ENCODE measurements at regions not wholly inside any gene's neighbourhood (a gene's known extent, or its start where the extent isn't known, plus 50 kb on each side); places are given as distances from the start of the nearest gene placed in this dataset.

DNA sequence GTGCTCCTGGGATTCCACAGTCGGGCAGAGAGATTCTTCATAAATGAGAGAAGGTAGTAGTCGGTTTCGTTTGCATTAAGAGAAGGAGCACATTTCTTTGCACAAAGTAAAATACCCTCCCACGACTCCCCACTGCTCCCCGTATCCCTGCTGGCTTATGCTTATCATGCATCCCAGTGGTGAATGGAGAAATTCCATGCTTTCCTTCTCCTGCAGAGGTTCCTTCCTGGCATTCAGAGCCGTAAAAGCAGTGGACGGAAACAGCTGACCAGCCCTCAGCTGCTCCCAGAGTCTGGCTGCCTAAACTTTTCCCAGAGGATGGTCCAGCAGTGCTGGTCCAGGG lies 93.1 kb downstream of the C9orf152 start:
- TF ChIP-seq, protein P1, sequence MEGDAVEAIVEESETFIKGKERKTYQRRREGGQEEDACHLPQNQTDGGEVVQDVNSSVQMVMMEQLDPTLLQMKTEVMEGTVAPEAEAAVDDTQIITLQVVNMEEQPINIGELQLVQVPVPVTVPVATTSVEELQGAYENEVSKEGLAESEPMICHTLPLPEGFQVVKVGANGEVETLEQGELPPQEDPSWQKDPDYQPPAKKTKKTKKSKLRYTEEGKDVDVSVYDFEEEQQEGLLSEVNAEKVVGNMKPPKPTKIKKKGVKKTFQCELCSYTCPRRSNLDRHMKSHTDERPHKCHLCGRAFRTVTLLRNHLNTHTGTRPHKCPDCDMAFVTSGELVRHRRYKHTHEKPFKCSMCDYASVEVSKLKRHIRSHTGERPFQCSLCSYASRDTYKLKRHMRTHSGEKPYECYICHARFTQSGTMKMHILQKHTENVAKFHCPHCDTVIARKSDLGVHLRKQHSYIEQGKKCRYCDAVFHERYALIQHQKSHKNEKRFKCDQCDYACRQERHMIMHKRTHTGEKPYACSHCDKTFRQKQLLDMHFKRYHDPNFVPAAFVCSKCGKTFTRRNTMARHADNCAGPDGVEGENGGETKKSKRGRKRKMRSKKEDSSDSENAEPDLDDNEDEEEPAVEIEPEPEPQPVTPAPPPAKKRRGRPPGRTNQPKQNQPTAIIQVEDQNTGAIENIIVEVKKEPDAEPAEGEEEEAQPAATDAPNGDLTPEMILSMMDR (conservative IDR thresholded peaks at IDR 0.05; ENCODE audit: low read depth, low read length), result no peak
- TF ChIP-seq EZH2phosphoT487 (IDR thresholded peaks at IDR 0.05; ENCODE audit: borderline replicate concordance, low read length), result no peak
- no peak for TF ChIP-seq EZH2 (IDR thresholded peaks at IDR 0.05; ENCODE audit: low read length, unreplicated experiment)

Data from PC-3 (cell line).